ENCODE measurements at regions not wholly inside any gene's neighbourhood (a gene's known extent, or its start where the extent isn't known, plus 50 kb on each side); places are given as distances from the start of the nearest gene placed in this dataset.

GRCh38 chr2:43127941-43128558 is 98.4 kb downstream of the ZFP36L2 start:
- TF ChIP-seq FOXP2 (optimal IDR thresholded peaks at IDR 0.05; ENCODE audit: borderline replicate concordance, extremely low read depth, extremely low read length, insufficient read depth) (no peak), REST (IDR thresholded peaks at IDR 0.05; ENCODE audit: insufficient read depth in 1 of 2, low read depth in 2 of 2, low read length in 2 of 2) (no peak), POLR2AphosphoS5 (IDR thresholded peaks at IDR 0.05; ENCODE audit: low read depth, low read length) (no peak), TAF1 (IDR thresholded peaks at IDR 0.05; ENCODE audit: borderline replicate concordance, insufficient read depth, low read length) (no peak), SIN3A (IDR thresholded peaks at IDR 0.05; ENCODE audit: borderline replicate concordance, insufficient read depth, low read length) (no peak)

- TF ChIP-seq REST (IDR thresholded peaks at IDR 0.05; ENCODE audit: insufficient read depth in 1 of 2, low read depth in 2 of 2, low read length in 2 of 2): no peak
- TF ChIP-seq FOXP2 (optimal IDR thresholded peaks at IDR 0.05; ENCODE audit: borderline replicate concordance, extremely low read depth, extremely low read length, insufficient read depth): no peak
These were observed 99.0 kb downstream of the ZFP36L2 start for GRCh38 chr2:43127208-43127940.

GRCh38 chr2:43126817-43127207 is 99.6 kb downstream of the ZFP36L2 start:
- no peak for TF ChIP-seq REST (IDR thresholded peaks at IDR 0.05; ENCODE audit: insufficient read depth in 1 of 2, low read depth in 2 of 2, low read length in 2 of 2)
- no peak for TF ChIP-seq SIN3A (IDR thresholded peaks at IDR 0.05; ENCODE audit: borderline replicate concordance, insufficient read depth, low read length)
- no peak for TF ChIP-seq FOXP2 (optimal IDR thresholded peaks at IDR 0.05; ENCODE audit: borderline replicate concordance, extremely low read depth, extremely low read length, insufficient read depth)

- TF ChIP-seq SIN3A (IDR thresholded peaks at IDR 0.05; ENCODE audit: borderline replicate concordance, insufficient read depth, low read length) (no peak), POLR2AphosphoS5 (IDR thresholded peaks at IDR 0.05; ENCODE audit: low read depth, low read length) (no peak), REST (IDR thresholded peaks at IDR 0.05; ENCODE audit: insufficient read depth in 1 of 2, low read depth in 2 of 2, low read length in 2 of 2) (no peak), TAF1 (IDR thresholded peaks at IDR 0.05; ENCODE audit: borderline replicate concordance, insufficient read depth, low read length) (no peak), FOXP2 (optimal IDR thresholded peaks at IDR 0.05; ENCODE audit: borderline replicate concordance, extremely low read depth, extremely low read length, insufficient read depth) (no peak)
These were observed 101.1 kb downstream of the ZFP36L2 start for GRCh38 chr2:43125090-43125998.

All from PFSK-1 (cell line).